HUES64 (cell line): ENCODE measurements at regions not wholly inside any gene's neighbourhood (a gene's known extent, or its start where the extent isn't known, plus 50 kb on each side); places are given as distances from the start of the nearest gene placed in this dataset.

ENCODE experiments used
- H3K27ac ChIP-seq: 2 replicates; pipeline ENCODE4 v1.7.0; 2013; ENCODE audit warnings: low read depth, low read length, inconsistent platforms
- H3K27me3 ChIP-seq: 2 replicates; pipeline ENCODE4 v1.6.1; 2013; ENCODE audit warnings: mild to moderate bottlenecking, low read length; ENCODE audit not compliant: insufficient read depth
- H3K36me3 ChIP-seq: 2 replicates; pipeline ENCODE4 v1.6.1; 2013; ENCODE audit warnings: mild to moderate bottlenecking, low read length; ENCODE audit not compliant: insufficient read depth
- H3K4me1 ChIP-seq: 2 replicates; pipeline ENCODE4 v1.6.1; 2013; ENCODE audit warnings: mild to moderate bottlenecking, low read length, moderate library complexity; ENCODE audit not compliant: insufficient read depth
- H3K4me3 ChIP-seq: 2 replicates; pipeline ENCODE4 v1.5.1; 2013; ENCODE audit warnings: mild to moderate bottlenecking, low read length, moderate library complexity
- H3K9ac ChIP-seq: 2 replicates; pipeline ENCODE4 v1.6.1; 2013; ENCODE audit warnings: mild to moderate bottlenecking, low read depth, low read length
- H3K9me3 ChIP-seq: 2 replicates; pipeline ENCODE4 v1.6.1; 2013; ENCODE audit warnings: low read depth, low read length; ENCODE audit not compliant: insufficient read depth
- WGBS: fragments of 150-250, 120-280 bp; methylation state at CpG from one replicate; pipeline ENCODE4 v1.1.7; 2013; ENCODE audit warnings: missing lambda C conversion rate; 5-methylcytosine and 5-hydroxymethylcytosine counted together

GRCh38 chr2:62447411-62447810, 58.6 kb downstream of the TMEM17 start:
- Histone ChIP-seq H3K9me3 (no peaks in the 10 kb centered on the region), H3K36me3 (no peaks in the 10 kb centered on the region), H3K27ac (no peak overlapping the region), H3K9ac (no peak overlapping the region), H3K4me1 (no peaks in the 10 kb centered on the region), H3K4me3 (no peak overlapping the region), H3K27me3 (no peaks in the 10 kb centered on the region)
- WGBS: 99% methylated on average over 3 of the region's 3 CpGs

- H3K9ac ChIP-seq: no peak overlapping the region
- H3K4me3 ChIP-seq: no peak overlapping the region
- no peak overlapping the region for H3K27ac ChIP-seq
- H3K27me3 ChIP-seq: no peaks in the 10 kb centered on the region
- 71% methylated on average over 1 of the region's 1 CpG for WGBS
- no peaks in the 10 kb centered on the region for H3K9me3 ChIP-seq
- no peaks in the 10 kb centered on the region for H3K4me1 ChIP-seq
- H3K36me3 ChIP-seq: no peaks in the 10 kb centered on the region
These were observed 59.5 kb downstream of the TMEM17 start for GRCh38 chr2:62446491-62446890.

DNA sequence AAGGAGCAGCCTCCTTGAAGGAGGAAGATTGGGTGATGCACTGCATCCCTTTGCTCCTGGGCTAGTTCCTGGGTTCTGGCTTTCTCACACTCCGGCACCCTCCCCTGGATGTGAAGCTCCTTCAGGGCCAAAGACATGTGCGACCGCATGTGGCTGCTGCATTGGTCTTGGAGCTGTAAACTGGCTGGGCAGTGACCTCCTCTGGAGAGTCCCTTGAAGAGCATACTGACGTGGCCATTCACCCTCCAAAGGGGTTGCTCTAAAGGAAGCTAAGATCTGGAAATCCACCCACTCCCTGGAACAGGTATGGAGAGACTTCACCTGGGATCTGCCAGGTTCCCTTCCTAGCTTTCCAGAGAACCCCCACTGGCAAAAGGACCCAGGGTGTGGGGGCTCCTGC, 62.1 kb downstream of the TMEM17 start:
- no peaks in the 10 kb centered on the region for H3K9me3 ChIP-seq
- no peak overlapping the region for H3K27ac ChIP-seq
- H3K4me3 ChIP-seq: no peak overlapping the region
- H3K36me3 ChIP-seq: no peaks in the 10 kb centered on the region
- no peaks in the 10 kb centered on the region for H3K4me1 ChIP-seq
- 91% methylated on average over 4 of the region's 4 CpGs for WGBS
- no peaks in the 10 kb centered on the region for H3K27me3 ChIP-seq
- H3K9ac ChIP-seq: no peak overlapping the region

- H3K4me1 ChIP-seq: no peaks in the 10 kb centered on the region
- H3K36me3 ChIP-seq: no peaks in the 10 kb centered on the region
- no peak overlapping the region for H3K4me3 ChIP-seq
- no peaks in the 10 kb centered on the region for H3K27me3 ChIP-seq
- no peak overlapping the region for H3K27ac ChIP-seq
- H3K9ac ChIP-seq: no peak overlapping the region
- no peaks in the 10 kb centered on the region for H3K9me3 ChIP-seq
- 95% methylated on average over 4 of the region's 4 CpGs for whole genome bisulfite sequencing
These were observed 62.5 kb downstream of the TMEM17 start for GRCh38 chr2:62443471-62443870.

GRCh38 chr2:62441824-62442223, 64.2 kb downstream of the TMEM17 start:
- Histone ChIP-seq H3K27ac (no peak overlapping the region), H3K4me3 (no peak overlapping the region), H3K9ac (no peak overlapping the region), H3K27me3 (no peaks in the 10 kb centered on the region), H3K9me3 (no peaks in the 10 kb centered on the region), H3K4me1 (no peaks in the 10 kb centered on the region), H3K36me3 (no peaks in the 10 kb centered on the region)
- 88% methylated on average over 6 of the region's 6 CpGs for WGBS

- no peaks in the 10 kb centered on the region for H3K4me1 ChIP-seq
- H3K9ac ChIP-seq: no peak overlapping the region
- no peaks in the 10 kb centered on the region for H3K36me3 ChIP-seq
- H3K4me3 ChIP-seq: no peak overlapping the region
- H3K27me3 ChIP-seq: no peaks in the 10 kb centered on the region
- H3K27ac ChIP-seq: no peak overlapping the region
- WGBS: 96% methylated on average over 5 of the region's 5 CpGs
- no peaks in the 10 kb centered on the region for H3K9me3 ChIP-seq
These were observed 64.6 kb downstream of the TMEM17 start for GRCh38 chr2:62441421-62441820.

GRCh38 chr2:62440281-62440946, 65.6 kb downstream of the TMEM17 start:
- H3K9me3 ChIP-seq: no peaks in the 10 kb centered on the region
- WGBS: 93% methylated on average over 6 of the region's 6 CpGs

DNA sequence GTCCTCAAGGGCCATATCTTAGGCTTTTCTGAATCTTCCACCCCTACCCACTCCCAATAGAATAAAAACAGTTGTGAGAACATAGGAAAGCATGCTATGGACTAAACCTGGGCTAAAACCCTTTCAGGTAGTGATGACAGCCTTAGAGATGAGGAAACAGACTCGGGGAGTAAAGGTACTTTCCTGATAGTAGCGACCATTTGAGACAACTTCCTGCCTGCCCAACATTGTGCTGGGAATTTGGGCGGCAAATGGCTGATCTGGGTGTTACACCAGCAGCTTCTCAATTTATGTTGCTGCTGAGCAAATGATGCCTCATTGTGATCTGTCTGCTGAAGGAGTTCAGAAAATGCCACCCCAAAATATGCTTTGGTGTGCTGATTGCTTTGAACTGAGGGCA, 66.6 kb downstream of the TMEM17 start:
- H3K36me3 ChIP-seq: no peaks in the 10 kb centered on the region
- no peak overlapping the region for H3K9ac ChIP-seq
- H3K27ac ChIP-seq: no peak overlapping the region
- 90% methylated on average over 3 of the region's 3 CpGs for WGBS
- no peaks in the 10 kb centered on the region for H3K9me3 ChIP-seq
- H3K4me1 ChIP-seq: no peaks in the 10 kb centered on the region
- no peaks in the 10 kb centered on the region for H3K27me3 ChIP-seq
- no peak overlapping the region for H3K4me3 ChIP-seq

More at GRCh38 chr2:62440281-62440946, 65.6 kb downstream of the TMEM17 start:
- no peaks in the 10 kb centered on the region for H3K27me3 ChIP-seq
- H3K9ac ChIP-seq: no peak overlapping the region
- no peak overlapping the region for H3K4me3 ChIP-seq
- H3K4me1 ChIP-seq: no peaks in the 10 kb centered on the region
- no peak overlapping the region for H3K27ac ChIP-seq
- H3K36me3 ChIP-seq: no peaks in the 10 kb centered on the region

GRCh38 chr2:62437785-62438184, 68.2 kb downstream of the TMEM17 start:
- H3K4me3 ChIP-seq: no peak overlapping the region
- H3K36me3 ChIP-seq: no peaks in the 10 kb centered on the region
- H3K9ac ChIP-seq: no peak overlapping the region
- no peaks in the 10 kb centered on the region for H3K9me3 ChIP-seq
- H3K27me3 ChIP-seq: no peaks in the 10 kb centered on the region
- H3K4me1 ChIP-seq: no peaks in the 10 kb centered on the region
- H3K27ac ChIP-seq: no peak overlapping the region
- WGBS: 98% methylated on average over 5 of the region's 5 CpGs

GRCh38 chr2:62435720-62436119, 70.3 kb downstream of the TMEM17 start:
- Histone ChIP-seq H3K9me3 (no peaks in the 10 kb centered on the region), H3K4me3 (no peak overlapping the region), H3K27ac (no peak overlapping the region), H3K27me3 (no peaks in the 10 kb centered on the region), H3K36me3 (no peaks in the 10 kb centered on the region), H3K4me1 (no peaks in the 10 kb centered on the region), H3K9ac (no peak overlapping the region)
- 92% methylated on average over 3 of the region's 3 CpGs for WGBS

DNA sequence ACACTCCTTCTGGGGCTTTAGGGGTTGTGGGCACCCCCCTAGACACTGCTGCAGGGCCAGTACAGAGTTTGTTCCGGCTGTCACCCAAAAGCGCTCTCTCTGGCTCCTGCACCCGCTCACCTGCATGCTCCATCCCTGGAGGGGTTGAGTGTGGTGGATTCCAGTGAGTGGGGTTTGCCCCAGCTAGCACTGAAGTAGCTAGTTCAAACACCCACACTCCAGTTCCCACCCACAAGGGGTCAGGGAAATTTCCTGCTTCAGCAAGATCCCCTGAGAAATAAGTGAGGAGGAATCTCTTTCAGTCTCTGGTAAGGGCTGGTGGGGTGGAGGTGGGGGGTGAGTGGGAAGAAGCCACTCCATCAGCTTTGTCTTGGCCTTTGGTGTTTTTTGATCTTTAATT, 73.6 kb downstream of the TMEM17 start:
- peaks cover 5% of the 10 kb centered on the region; the same call in 1 of the 2 replicates for H3K9me3 ChIP-seq
- no peaks in the 10 kb centered on the region for H3K4me1 ChIP-seq
- H3K27ac ChIP-seq: no peak overlapping the region
- WGBS: 97% methylated on average over 3 of the region's 3 CpGs
- no peak overlapping the region for H3K4me3 ChIP-seq
- H3K36me3 ChIP-seq: no peaks in the 10 kb centered on the region
- H3K27me3 ChIP-seq: no peaks in the 10 kb centered on the region
- no peak overlapping the region for H3K9ac ChIP-seq

- WGBS: 97% methylated on average over 3 of the region's 3 CpGs
These were observed 74.5 kb downstream of the TMEM17 start for GRCh38 chr2:62431512-62431911.

More at GRCh38 chr2:62431512-62431911, 74.5 kb downstream of the TMEM17 start:
- Histone ChIP-seq H3K4me3 (no peak overlapping the region), H3K9ac (no peak overlapping the region), H3K27ac (no peak overlapping the region), H3K36me3 (no peaks in the 10 kb centered on the region), H3K27me3 (no peaks in the 10 kb centered on the region), H3K9me3 (peaks cover 5% of the 10 kb centered on the region; the same call in 1 of the 2 replicates), H3K4me1 (no peaks in the 10 kb centered on the region)
